ENCODE measurements at regions not wholly inside any gene's neighbourhood (a gene's known extent, or its start where the extent isn't known, plus 50 kb on each side); places are given as distances from the start of the nearest gene placed in this dataset.
"Not testable (repeated sequence)": the region's sequence is repeated elsewhere in the genome, so short reads cannot be mapped to it uniquely, and the experiment has no call there.

GRCh38 chr21:39001341-39001740, 181.9 kb downstream of the PSMG1 start (continued):
- TF ChIP-seq ZNF654 (tag by site-specific recombination; IDR thresholded peaks at IDR 0.05; ENCODE audit: low read depth) (no peak), GFI1B (tag by site-specific recombination; IDR thresholded peaks at IDR 0.05) (no peak)

DNA sequence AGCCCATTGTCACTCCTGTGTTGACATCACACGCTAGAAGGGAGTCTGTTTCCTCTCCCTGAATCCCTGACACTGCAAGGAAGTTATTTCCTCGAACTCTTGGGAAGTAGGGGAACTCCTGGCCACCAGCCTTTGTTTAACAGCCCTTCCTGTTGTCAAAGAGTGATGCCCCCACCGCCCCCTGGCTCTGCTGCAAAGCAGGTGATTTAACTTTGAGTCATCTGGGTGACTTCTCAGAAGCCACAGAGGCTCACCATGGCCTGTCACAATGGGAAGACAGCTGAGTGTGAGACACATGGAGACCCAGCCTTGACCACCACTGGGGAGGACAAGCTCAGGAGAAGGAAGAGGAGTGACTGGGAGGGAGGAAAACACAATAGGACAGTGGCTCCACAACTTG, 182.8 kb downstream of the PSMG1 start:
- Histone ChIP-seq H3K9me3 (ENCODE audit: control insufficient read depth, insufficient read depth, low read depth, low read length) (no peaks in the 10 kb centered on the region), H3K27ac (ENCODE audit: extremely low read depth, low read depth, low read length) (no peak overlapping the region), H3K4me3 (ENCODE audit: low read depth, low read length) (no peak overlapping the region), H3K4me1 (ENCODE audit: control insufficient read depth, insufficient read depth, low read length) (no peaks in the 10 kb centered on the region; the same call in 1 of the 2 replicates), H3K36me3 (ENCODE audit: control insufficient read depth in 2 of 2, insufficient read depth in 1 of 2, low read length in 2 of 2) (no peaks in the 10 kb centered on the region)
- CTCF ChIA-PET: no interaction called here
- POLR2A ChIA-PET: no interaction called here
- TF ChIP-seq ZNF501 (tag by site-specific recombination; IDR thresholded peaks at IDR 0.05) (no peak), ZNF148 (tag by site-specific recombination; IDR thresholded peaks at IDR 0.05; ENCODE audit: borderline replicate concordance) (no peak), ZNF626 (tag by site-specific recombination; IDR thresholded peaks at IDR 0.05) (no peak), ZBTB17 (tag by site-specific recombination; IDR thresholded peaks at IDR 0.05) (no peak), ZNF792 (tag by site-specific recombination; IDR thresholded peaks at IDR 0.05) (no peak), ZNF19 (tag by site-specific recombination; IDR thresholded peaks at IDR 0.05; ENCODE audit: low read depth) (no peak), ZNF621 (tag by site-specific recombination; IDR thresholded peaks at IDR 0.05) (no peak)
- TF ChIP-seq, protein P1, sequence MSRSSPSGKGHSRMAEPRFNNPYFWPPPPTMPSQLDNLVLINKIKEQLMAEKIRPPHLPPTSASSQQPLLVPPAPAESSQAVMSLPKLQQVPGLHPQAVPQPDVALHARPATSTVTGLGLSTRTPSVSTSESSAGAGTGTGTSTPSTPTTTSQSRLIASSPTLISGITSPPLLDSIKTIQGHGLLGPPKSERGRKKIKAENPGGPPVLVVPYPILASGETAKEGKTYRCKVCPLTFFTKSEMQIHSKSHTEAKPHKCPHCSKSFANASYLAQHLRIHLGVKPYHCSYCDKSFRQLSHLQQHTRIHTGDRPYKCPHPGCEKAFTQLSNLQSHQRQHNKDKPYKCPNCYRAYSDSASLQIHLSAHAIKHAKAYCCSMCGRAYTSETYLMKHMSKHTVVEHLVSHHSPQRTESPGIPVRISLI (tag by site-specific recombination; IDR thresholded peaks at IDR 0.05): no peak

- no peaks in the 10 kb centered on the region for H3K9me3 ChIP-seq (ENCODE audit: control insufficient read depth, insufficient read depth, low read depth, low read length)
- ChIA-PET CTCF (no interaction called here), POLR2A (no interaction called here)
- no peaks in the 10 kb centered on the region for H3K36me3 ChIP-seq (ENCODE audit: control insufficient read depth in 2 of 2, insufficient read depth in 1 of 2, low read length in 2 of 2)
- H3K4me1 ChIP-seq (ENCODE audit: control insufficient read depth, insufficient read depth, low read length): no peaks in the 10 kb centered on the region
- TF ChIP-seq PRDM6 (tag by site-specific recombination; IDR thresholded peaks at IDR 0.05) (no peak), ZNF530 (tag by site-specific recombination; IDR thresholded peaks at IDR 0.05; ENCODE audit: low read depth) (no peak), ZNF449 (tag by site-specific recombination; IDR thresholded peaks at IDR 0.05) (no peak), ZFP41 (tag by site-specific recombination; IDR thresholded peaks at IDR 0.05; ENCODE audit: borderline replicate concordance) (0 out of 2 replicates have a peak, but pooled peaks have one; percentile 33)
- H3K27ac ChIP-seq (ENCODE audit: extremely low read depth, low read depth, low read length): no peak overlapping the region
- no peak overlapping the region for H3K4me3 ChIP-seq (ENCODE audit: low read depth, low read length)
Observed at GRCh38 chr21:38999161-38999560, 184.1 kb downstream of the PSMG1 start.

DNA sequence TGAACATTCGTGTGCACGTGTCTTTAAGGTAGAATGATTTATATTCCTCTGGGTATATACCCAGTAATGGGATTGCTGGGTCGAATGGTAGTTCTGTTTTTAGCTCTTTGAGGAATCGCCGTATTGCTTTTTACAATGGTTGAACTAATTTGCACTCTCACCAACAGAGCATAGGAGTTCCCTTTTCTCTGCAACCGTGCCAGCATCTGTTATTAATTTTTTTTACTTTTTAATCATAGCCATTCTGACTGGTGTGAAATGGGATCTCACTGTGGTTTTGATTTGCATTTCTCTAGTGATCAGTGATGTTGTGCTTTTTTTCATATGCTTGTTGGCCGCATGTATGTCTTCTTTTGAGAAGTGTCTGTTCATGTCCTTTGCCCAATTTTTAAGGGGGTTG, 185.0 kb downstream of the PSMG1 start:
- H3K4me3 ChIP-seq (ENCODE audit: low read depth, low read length); H3K27ac ChIP-seq (ENCODE audit: extremely low read depth, low read depth, low read length); H3K36me3 ChIP-seq (ENCODE audit: control insufficient read depth in 2 of 2, insufficient read depth in 1 of 2, low read length in 2 of 2); CTCF ChIA-PET; H3K9me3 ChIP-seq (ENCODE audit: control insufficient read depth, insufficient read depth, low read depth, low read length); H3K4me1 ChIP-seq (ENCODE audit: control insufficient read depth, insufficient read depth, low read length): not testable (repeated sequence)
- POLR2A ChIA-PET: interaction anchor here (0.6 kb wide), 1 partner anchor 10 kb away, joined by 5 read pairs; no protein-coding TSS in a partner anchor

DNA sequence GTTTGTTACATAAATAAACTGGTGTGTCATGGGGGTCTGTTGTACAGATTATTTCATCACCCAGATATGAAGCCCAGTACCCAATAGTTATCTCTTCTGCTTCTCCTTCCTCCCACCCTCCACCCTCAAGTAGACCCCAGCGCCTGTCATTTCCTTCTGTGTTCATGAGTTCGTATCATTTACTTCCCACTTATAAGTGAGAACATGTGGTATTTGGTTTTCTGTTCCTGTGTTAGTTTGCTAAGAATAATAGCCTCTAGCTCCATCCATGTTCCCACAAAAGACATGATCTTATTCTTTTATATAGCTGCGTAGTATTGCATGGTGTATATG, 185.4 kb downstream of the PSMG1 start:
- H3K27ac ChIP-seq (ENCODE audit: extremely low read depth, low read depth, low read length); H3K9me3 ChIP-seq (ENCODE audit: control insufficient read depth, insufficient read depth, low read depth, low read length); H3K36me3 ChIP-seq (ENCODE audit: control insufficient read depth in 2 of 2, insufficient read depth in 1 of 2, low read length in 2 of 2); H3K4me1 ChIP-seq (ENCODE audit: control insufficient read depth, insufficient read depth, low read length); POLR2A ChIA-PET; H3K4me3 ChIP-seq (ENCODE audit: low read depth, low read length); CTCF ChIA-PET: not testable (repeated sequence)
